ENCODE measurements at regions not wholly inside any gene's neighbourhood (a gene's known extent, or its start where the extent isn't known, plus 50 kb on each side); places are given as distances from the start of the nearest gene placed in this dataset.

DNA sequence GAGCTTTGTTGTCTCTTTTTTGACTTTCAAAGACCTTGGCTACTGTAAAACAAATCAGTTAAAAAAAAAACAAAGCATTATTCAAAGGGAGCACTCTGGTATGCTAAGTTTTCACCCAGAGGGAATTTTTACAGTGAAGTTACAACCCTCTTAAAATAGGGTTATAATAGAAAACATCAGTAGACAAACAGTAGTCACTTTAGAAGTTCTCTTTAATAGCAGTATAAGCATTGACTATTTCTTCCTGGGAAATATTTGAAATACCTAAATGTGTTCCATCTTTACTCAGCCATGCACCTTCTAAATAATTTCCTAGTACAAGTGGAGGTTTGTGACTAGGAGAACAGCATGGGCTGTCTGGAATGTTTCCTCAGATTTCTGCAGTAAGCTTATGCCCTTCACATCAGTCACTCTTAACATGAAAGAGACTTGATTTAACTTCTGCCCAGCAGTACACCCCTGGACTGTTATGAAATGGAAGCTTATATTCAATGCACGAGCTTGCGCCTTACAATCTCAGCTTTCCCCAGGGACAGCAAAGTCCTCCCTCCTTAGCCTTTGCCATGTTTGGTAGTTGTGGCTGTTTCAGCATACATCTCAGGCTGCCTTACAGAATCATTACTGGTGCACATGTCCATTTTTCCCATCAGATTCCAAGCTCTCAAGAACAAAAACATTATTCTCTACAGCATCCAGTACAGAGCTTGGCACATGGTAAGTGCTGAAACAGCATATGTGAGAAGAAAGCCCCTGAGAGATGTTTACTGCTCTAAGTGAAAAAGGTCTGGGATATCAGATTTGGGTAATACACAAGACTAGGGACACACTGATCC is 191.5 kb downstream of the ZNF608 start:
- H3K27ac ChIP-seq, result no peak overlapping the region
- no peaks in the 10 kb centered on the region for H3K36me3 ChIP-seq (ENCODE audit: insufficient read depth, low read length)
- TF ChIP-seq FOXP2 (optimal IDR thresholded peaks at IDR 0.05; ENCODE audit: control extremely low read depth, extremely low read length, insufficient read depth) (no peak), EZH2 (IDR thresholded peaks at IDR 0.05) (no peak), POLR2AphosphoS5 (IDR thresholded peaks at IDR 0.05; ENCODE audit: borderline replicate concordance, low read depth, low read length) (no peak)
- no peak for DNase-seq (ENCODE audit: low read depth, low spot score)
- H3K9ac ChIP-seq (ENCODE audit: insufficient read length), result no peak overlapping the region
- H3K9me3 ChIP-seq (ENCODE audit: low read depth, low read length), result no peaks in the 10 kb centered on the region
- no peak overlapping the region for H3K4me3 ChIP-seq

DNA sequence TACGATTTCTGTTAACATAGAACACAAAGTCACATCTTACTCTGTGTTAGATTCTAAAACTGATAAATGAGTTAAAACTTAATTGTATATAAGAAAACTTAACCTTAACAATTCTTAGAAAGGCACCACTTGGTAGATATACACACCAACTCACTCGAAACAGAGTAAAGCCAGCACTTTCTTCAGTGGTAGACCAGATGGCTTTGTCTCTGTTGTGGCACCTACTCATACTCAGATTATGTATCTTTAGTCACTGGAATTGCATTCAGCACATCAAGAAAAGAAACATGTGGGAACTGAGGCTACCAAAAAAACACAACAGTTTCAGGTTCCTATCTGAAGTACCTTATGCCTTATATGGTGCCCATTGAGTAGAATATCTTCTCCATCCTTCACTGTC is 192.5 kb downstream of the ZNF608 start:
- Histone ChIP-seq H3K4me3 (no peak overlapping the region), H3K9me3 (ENCODE audit: low read depth, low read length) (no peaks in the 10 kb centered on the region), H3K27ac (no peak overlapping the region), H3K9ac (ENCODE audit: insufficient read length) (no peak overlapping the region), H3K36me3 (ENCODE audit: insufficient read depth, low read length) (no peaks in the 10 kb centered on the region)
- TF ChIP-seq POLR2AphosphoS5 (IDR thresholded peaks at IDR 0.05; ENCODE audit: borderline replicate concordance, low read depth, low read length) (no peak), EZH2 (IDR thresholded peaks at IDR 0.05) (no peak), FOXP2 (optimal IDR thresholded peaks at IDR 0.05; ENCODE audit: control extremely low read depth, extremely low read length, insufficient read depth) (no peak)
- DNase-seq (ENCODE audit: low read depth, low spot score), result no peak

DNA sequence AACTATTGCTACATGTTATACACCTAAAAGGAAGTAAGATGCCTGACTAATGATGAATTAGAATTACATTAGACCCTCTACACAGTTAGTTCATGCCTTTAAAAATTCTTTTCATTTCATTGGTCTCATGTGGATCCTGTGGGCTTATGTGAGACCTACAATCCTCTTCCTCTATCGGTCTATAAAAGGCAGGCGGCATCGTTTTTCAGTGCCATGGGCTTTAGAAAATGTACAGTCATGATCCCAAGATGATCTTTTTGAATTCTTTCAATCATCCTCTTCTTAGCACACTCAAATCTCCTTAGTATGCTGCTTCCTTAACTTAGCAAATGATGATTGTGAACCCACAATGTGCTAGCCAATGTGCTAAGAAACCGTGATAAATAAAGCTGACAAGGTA is 193.9 kb downstream of the ZNF608 start:
- DNase-seq (ENCODE audit: low read depth, low spot score), result no peak
- no peak overlapping the region for H3K4me3 ChIP-seq
- no peaks in the 10 kb centered on the region for H3K9me3 ChIP-seq (ENCODE audit: low read depth, low read length)
- H3K27ac ChIP-seq, result no peak overlapping the region
- no peak overlapping the region for H3K9ac ChIP-seq (ENCODE audit: insufficient read length)
- no peaks in the 10 kb centered on the region for H3K36me3 ChIP-seq (ENCODE audit: insufficient read depth, low read length)
- TF ChIP-seq EZH2 (IDR thresholded peaks at IDR 0.05) (no peak), FOXP2 (optimal IDR thresholded peaks at IDR 0.05; ENCODE audit: control extremely low read depth, extremely low read length, insufficient read depth) (no peak), POLR2AphosphoS5 (IDR thresholded peaks at IDR 0.05; ENCODE audit: borderline replicate concordance, low read depth, low read length) (no peak)

DNA sequence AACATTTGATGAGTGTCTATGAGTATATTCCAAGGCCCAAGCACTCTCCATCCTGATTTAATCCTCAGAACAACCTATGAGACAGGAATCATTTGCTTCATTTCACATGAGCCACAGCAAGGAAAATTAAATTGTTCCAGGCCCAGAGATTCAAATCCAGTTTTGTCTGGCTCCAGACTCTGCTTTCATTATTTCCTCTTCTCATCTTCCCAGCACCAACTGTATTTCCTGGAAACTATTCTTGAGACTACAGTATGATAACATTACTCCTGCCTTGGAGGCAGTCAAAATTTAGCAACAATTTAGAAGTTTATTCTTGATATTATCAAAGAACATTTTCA is 194.5 kb downstream of the ZNF608 start:
- Histone ChIP-seq H3K9me3 (ENCODE audit: low read depth, low read length) (no peaks in the 10 kb centered on the region), H3K4me3 (no peak overlapping the region), H3K36me3 (ENCODE audit: insufficient read depth, low read length) (no peaks in the 10 kb centered on the region), H3K27ac (no peak overlapping the region), H3K9ac (ENCODE audit: insufficient read length) (no peak overlapping the region)
- TF ChIP-seq POLR2AphosphoS5 (IDR thresholded peaks at IDR 0.05; ENCODE audit: borderline replicate concordance, low read depth, low read length) (no peak), FOXP2 (optimal IDR thresholded peaks at IDR 0.05; ENCODE audit: control extremely low read depth, extremely low read length, insufficient read depth) (no peak), EZH2 (IDR thresholded peaks at IDR 0.05) (no peak)
- no peak for DNase-seq (ENCODE audit: low read depth, low spot score)

DNA sequence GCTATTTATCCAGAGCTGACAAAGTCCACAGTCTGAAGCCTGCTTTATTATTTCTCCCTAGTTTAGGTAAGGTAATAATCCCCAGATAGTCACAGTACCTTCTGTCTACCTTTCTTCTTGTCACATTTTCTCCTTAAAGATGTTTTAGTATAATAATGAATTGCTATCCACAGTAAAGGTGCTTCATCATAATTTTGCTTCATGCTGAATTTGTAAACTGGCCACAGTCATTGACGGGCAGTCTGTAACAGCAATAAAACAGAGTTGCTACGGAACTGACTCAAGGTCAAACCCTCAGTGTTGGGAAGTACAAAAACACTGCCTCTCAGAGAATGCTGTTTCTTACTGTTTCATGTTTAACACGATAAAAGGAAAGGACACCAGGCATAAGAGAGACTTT is 195.7 kb downstream of the ZNF608 start:
- Histone ChIP-seq H3K27ac (no peak overlapping the region), H3K4me3 (no peak overlapping the region), H3K9ac (ENCODE audit: insufficient read length) (no peak overlapping the region), H3K9me3 (ENCODE audit: low read depth, low read length) (no peaks in the 10 kb centered on the region), H3K36me3 (ENCODE audit: insufficient read depth, low read length) (no peaks in the 10 kb centered on the region)
- TF ChIP-seq FOXP2 (optimal IDR thresholded peaks at IDR 0.05; ENCODE audit: control extremely low read depth, extremely low read length, insufficient read depth) (no peak), EZH2 (IDR thresholded peaks at IDR 0.05) (no peak), POLR2AphosphoS5 (IDR thresholded peaks at IDR 0.05; ENCODE audit: borderline replicate concordance, low read depth, low read length) (no peak)
- DNase-seq (ENCODE audit: low read depth, low spot score), result no peak

DNA sequence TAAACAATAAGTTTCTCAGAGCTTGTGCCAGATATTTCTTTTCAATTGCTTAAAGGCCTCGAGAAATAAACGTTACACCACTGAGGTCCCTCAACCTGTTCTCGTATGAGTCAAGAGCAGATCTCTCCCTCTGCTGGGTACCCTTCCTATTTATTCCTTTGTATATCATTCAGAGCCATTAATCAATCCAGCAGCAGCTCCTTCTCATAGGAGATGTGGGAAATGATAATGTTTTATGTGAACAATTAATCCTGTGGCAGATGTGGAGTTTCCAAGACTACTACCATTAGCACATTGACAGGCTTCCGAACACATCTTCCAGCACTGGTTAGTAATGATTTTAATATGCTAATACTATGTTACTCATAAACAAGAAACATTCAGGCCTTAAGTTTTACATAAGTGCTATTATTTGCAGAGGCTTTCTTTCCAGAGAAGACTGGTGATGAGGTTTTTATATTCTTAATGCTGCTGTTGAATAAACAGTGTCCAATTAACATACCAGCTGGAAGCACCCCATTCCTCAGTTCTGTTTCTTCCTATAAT is 196.5 kb downstream of the ZNF608 start:
- no peak overlapping the region for H3K27ac ChIP-seq
- H3K9ac ChIP-seq (ENCODE audit: insufficient read length), result no peak overlapping the region
- no peak for TF ChIP-seq EZH2 (IDR thresholded peaks at IDR 0.05)
- TF ChIP-seq POLR2AphosphoS5 (IDR thresholded peaks at IDR 0.05; ENCODE audit: borderline replicate concordance, low read depth, low read length), result no peak
- TF ChIP-seq FOXP2 (optimal IDR thresholded peaks at IDR 0.05; ENCODE audit: control extremely low read depth, extremely low read length, insufficient read depth), result no peak
- H3K36me3 ChIP-seq (ENCODE audit: insufficient read depth, low read length), result no peaks in the 10 kb centered on the region
- H3K9me3 ChIP-seq (ENCODE audit: low read depth, low read length), result no peaks in the 10 kb centered on the region
- no peak overlapping the region for H3K4me3 ChIP-seq
- DNase-seq (ENCODE audit: low read depth, low spot score), result no peak

DNA sequence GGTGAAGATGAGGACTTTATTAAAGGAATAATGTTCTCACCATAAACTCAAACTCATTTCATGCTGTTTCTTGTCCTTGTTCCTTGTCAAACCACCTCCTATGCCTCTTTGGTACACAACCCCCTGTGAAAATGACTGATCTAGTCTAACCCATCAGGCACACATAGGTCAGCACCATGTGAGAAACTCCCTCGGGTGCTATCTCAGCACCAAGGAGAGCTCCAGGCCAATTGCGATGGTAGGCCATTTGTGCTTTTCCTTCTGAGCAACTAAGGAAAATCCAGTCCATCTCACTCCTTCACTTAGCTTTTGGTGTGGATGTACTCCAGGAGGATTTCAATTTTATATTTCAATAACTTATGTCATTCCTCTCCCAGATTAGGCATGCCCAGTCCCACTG is 199.8 kb downstream of the ZNF608 start:
- H3K36me3 ChIP-seq (ENCODE audit: insufficient read depth, low read length), result no peaks in the 10 kb centered on the region
- DNase-seq (ENCODE audit: low read depth, low spot score), result no peak
- H3K9ac ChIP-seq (ENCODE audit: insufficient read length), result no peak overlapping the region
- no peak for TF ChIP-seq POLR2AphosphoS5 (IDR thresholded peaks at IDR 0.05; ENCODE audit: borderline replicate concordance, low read depth, low read length)
- TF ChIP-seq FOXP2 (optimal IDR thresholded peaks at IDR 0.05; ENCODE audit: control extremely low read depth, extremely low read length, insufficient read depth), result no peak
- TF ChIP-seq EZH2 (IDR thresholded peaks at IDR 0.05), result no peak
- no peaks in the 10 kb centered on the region for H3K9me3 ChIP-seq (ENCODE audit: low read depth, low read length)
- H3K4me3 ChIP-seq, result no peak overlapping the region
- H3K27ac ChIP-seq, result no peak overlapping the region

DNA sequence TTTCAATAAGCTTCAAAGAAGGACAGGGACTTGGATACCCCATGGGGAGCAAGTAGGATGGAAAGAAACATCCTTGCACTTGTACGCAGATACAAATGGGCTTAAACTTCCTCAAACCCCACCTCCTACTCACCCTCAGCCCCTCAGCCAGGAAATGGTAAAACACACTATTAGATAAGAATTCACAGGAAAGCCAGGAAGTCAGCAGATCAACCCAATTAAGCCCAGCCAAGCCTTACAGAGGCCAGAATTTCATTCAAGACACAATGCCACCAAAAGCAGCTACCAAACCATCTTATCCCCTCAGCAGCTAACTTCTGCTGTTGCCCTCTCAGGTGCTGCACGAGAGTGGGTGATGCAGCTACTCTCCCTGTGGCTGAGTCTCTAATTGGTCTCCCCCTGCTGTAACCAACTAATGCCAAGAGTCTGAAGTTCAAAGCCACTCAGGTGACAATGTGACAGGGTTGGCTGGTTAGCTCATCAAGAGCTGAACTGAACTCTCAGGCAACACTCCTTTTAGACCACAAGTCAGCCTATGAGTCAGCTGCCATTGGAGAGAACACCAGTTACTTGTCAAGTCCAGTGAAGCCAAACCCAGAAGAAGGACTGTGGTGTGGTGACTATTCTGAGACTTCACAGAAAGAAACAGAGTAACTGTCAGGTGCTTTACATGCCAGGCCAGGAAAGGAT is 201.9 kb downstream of the ZNF608 start:
- DNase-seq (ENCODE audit: low read depth, low spot score), result no peak
- no peak overlapping the region for H3K27ac ChIP-seq
- H3K36me3 ChIP-seq (ENCODE audit: insufficient read depth, low read length), result no peaks in the 10 kb centered on the region
- H3K4me3 ChIP-seq, result no peak overlapping the region
- H3K9ac ChIP-seq (ENCODE audit: insufficient read length), result no peak overlapping the region
- TF ChIP-seq POLR2AphosphoS5 (IDR thresholded peaks at IDR 0.05; ENCODE audit: borderline replicate concordance, low read depth, low read length) (no peak), EZH2 (IDR thresholded peaks at IDR 0.05) (no peak), FOXP2 (optimal IDR thresholded peaks at IDR 0.05; ENCODE audit: control extremely low read depth, extremely low read length, insufficient read depth) (no peak)
- H3K9me3 ChIP-seq (ENCODE audit: low read depth, low read length), result no peaks in the 10 kb centered on the region
